Activated CD8-positive, alpha-beta T cell treated with anti-CD3 and anti-CD28 coated beads for 36 hours (primary cell): ENCODE measurements at regions not wholly inside any gene's neighbourhood (a gene's known extent, or its start where the extent isn't known, plus 50 kb on each side); places are given as distances from the start of the nearest gene placed in this dataset.

Experiments used
- ATAC-seq: fragments of 200-7000 bp; cut with Tn5 transposase; one replicate; pipeline ENCODE4 v1.10.0; 2021; ENCODE audit warnings: mild to moderate bottlenecking, moderate library complexity
- CTCF ChIA-PET: fragments of 350-600 bp; sonication (Branson Sonifier 250); formaldehyde crosslinking; loops from one replicate; lab custom pipeline; 2021; ENCODE audit warnings: antibody characterized with exemption; lab: Charles Lee
- POLR2A ChIA-PET: fragments of 350-600 bp; sonication (Branson Sonifier 250); formaldehyde crosslinking; loops from one replicate; lab custom pipeline; 2021; ENCODE audit warnings: antibody characterized with exemption; lab: Charles Lee
- DNase-seq: peaks from one replicate; pipeline ENCODE4 v3.0.0-alpha.2; 2020
- H3K27ac Mint-ChIP-seq: one replicate; pipeline ENCODE4 v1.8.0; 2021; ENCODE audit warnings: mild to moderate bottlenecking, mixed read lengths
- H3K27me3 Mint-ChIP-seq: one replicate; pipeline ENCODE4 v1.8.0; 2021; ENCODE audit warnings: mixed read lengths
- H3K36me3 Mint-ChIP-seq: one replicate; pipeline ENCODE4 v1.8.0; 2021; ENCODE audit warnings: low read depth, mixed read lengths
- H3K4me1 Mint-ChIP-seq: one replicate; pipeline ENCODE4 v1.8.0; 2021; ENCODE audit warnings: low read depth, mixed read lengths
- H3K4me3 Mint-ChIP-seq: one replicate; pipeline ENCODE4 v1.8.0; 2021; ENCODE audit warnings: mild to moderate bottlenecking, moderate library complexity, mixed read lengths
- H3K9me3 Mint-ChIP-seq: one replicate; pipeline ENCODE4 v1.8.0; 2021; ENCODE audit warnings: mixed read lengths
- intact Hi-C: fragments of 100-400 bp; cut with micrococcal nuclease; formaldehyde crosslinking; loops from one replicate; pipeline ENCODE4 v1.10.0; 2022
- TF ChIP-seq, protein P1 (sequence below): fragments of 200-600 bp; IDR thresholded peaks from one replicate; pipeline ENCODE4 v1.8.0; 2022; ENCODE audit warnings: antibody characterized with exemption, mild to moderate bottlenecking

DNA sequence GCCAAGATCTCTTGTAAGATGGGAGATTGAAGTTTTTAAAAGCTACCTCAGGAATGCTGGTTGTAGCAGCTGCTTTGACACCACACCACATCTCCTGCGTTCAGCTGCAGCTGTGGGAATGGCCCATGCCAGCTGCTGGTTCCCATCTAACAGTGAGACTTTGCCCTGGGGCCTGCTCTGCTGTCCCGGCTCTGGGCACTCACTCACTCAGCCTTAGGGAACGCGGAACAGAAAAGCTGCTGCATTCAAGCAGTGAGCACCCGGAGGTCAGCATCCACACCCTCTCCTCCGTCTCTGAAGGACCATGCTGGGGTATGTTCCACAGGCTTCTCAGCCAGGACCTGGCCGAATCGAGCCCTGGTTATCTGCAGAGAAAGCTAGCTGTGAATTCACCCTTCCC, 197.1 kb upstream of the CXCL12 start:
- no peaks in the 10 kb centered on the region for H3K4me1 Mint-ChIP-seq
- CTCF ChIA-PET, result no interaction called here
- DNase-seq (no peak), ATAC-seq (no peak)
- H3K27ac Mint-ChIP-seq, result no peak overlapping the region
- TF ChIP-seq, protein P1, sequence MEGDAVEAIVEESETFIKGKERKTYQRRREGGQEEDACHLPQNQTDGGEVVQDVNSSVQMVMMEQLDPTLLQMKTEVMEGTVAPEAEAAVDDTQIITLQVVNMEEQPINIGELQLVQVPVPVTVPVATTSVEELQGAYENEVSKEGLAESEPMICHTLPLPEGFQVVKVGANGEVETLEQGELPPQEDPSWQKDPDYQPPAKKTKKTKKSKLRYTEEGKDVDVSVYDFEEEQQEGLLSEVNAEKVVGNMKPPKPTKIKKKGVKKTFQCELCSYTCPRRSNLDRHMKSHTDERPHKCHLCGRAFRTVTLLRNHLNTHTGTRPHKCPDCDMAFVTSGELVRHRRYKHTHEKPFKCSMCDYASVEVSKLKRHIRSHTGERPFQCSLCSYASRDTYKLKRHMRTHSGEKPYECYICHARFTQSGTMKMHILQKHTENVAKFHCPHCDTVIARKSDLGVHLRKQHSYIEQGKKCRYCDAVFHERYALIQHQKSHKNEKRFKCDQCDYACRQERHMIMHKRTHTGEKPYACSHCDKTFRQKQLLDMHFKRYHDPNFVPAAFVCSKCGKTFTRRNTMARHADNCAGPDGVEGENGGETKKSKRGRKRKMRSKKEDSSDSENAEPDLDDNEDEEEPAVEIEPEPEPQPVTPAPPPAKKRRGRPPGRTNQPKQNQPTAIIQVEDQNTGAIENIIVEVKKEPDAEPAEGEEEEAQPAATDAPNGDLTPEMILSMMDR, result no peak
- H3K9me3 Mint-ChIP-seq, result no peaks in the 10 kb centered on the region
- no peaks in the 10 kb centered on the region for H3K27me3 Mint-ChIP-seq
- POLR2A ChIA-PET, result no interaction called here
- no peak overlapping the region for H3K4me3 Mint-ChIP-seq
- no peaks in the 10 kb centered on the region for H3K36me3 Mint-ChIP-seq
- intact Hi-C loops, result no loop called here

GRCh38 chr10:44587488-44588318, 202.8 kb upstream of the CXCL12 start:
- CTCF ChIA-PET, result no interaction called here
- H3K4me3 Mint-ChIP-seq, result no peak overlapping the region
- no peaks in the 10 kb centered on the region for H3K9me3 Mint-ChIP-seq
- ATAC-seq, result no peak
- DNase-seq, result no peak
- H3K27me3 Mint-ChIP-seq, result peaks cover under 1% of the 10 kb centered on the region
- H3K4me1 Mint-ChIP-seq, result no peaks in the 10 kb centered on the region
- intact Hi-C loops, result no loop called here
- H3K36me3 Mint-ChIP-seq, result no peaks in the 10 kb centered on the region
- TF ChIP-seq, protein P1, result no peak
- H3K27ac Mint-ChIP-seq, result no peak overlapping the region
- POLR2A ChIA-PET, result no interaction called here

GRCh38 chr10:44589181-44589943, 204.5 kb upstream of the CXCL12 start:
- DNase-seq, result no peak
- intact Hi-C loops, result no loop called here
- no peaks in the 10 kb centered on the region for H3K4me1 Mint-ChIP-seq

GRCh38 chr10:44589944-44590449, 205.1 kb upstream of the CXCL12 start:
- H3K27me3 Mint-ChIP-seq, result peaks cover 5% of the 10 kb centered on the region
- POLR2A ChIA-PET, result no interaction called here

More at GRCh38 chr10:44589181-44589943, 204.5 kb upstream of the CXCL12 start:
- no peak for ATAC-seq
- Mint-ChIP-seq H3K4me3 (no peak overlapping the region), H3K27me3 (peaks cover 5% of the 10 kb centered on the region), H3K36me3 (no peaks in the 10 kb centered on the region), H3K9me3 (no peaks in the 10 kb centered on the region), H3K27ac (no peak overlapping the region)
- ChIA-PET CTCF (interaction anchor here (0.6 kb wide), 1 partner anchor 440 kb away, joined by 4 read pairs; no protein-coding TSS in a partner anchor), POLR2A (no interaction called here)
- TF ChIP-seq, protein P1, result no peak

More at GRCh38 chr10:44589944-44590449, 205.1 kb upstream of the CXCL12 start:
- no peaks in the 10 kb centered on the region for H3K9me3 Mint-ChIP-seq
- no peaks in the 10 kb centered on the region for H3K4me1 Mint-ChIP-seq
- H3K27ac Mint-ChIP-seq, result no peak overlapping the region
- no peaks in the 10 kb centered on the region for H3K36me3 Mint-ChIP-seq
- TF ChIP-seq, protein P1, result no peak
- ATAC-seq, result no peak
- intact Hi-C loops, result no loop called here
- no peak overlapping the region for H3K4me3 Mint-ChIP-seq
- CTCF ChIA-PET, result interaction anchor here (0.6 kb wide), 1 partner anchor 440 kb away, joined by 4 read pairs; no protein-coding TSS in a partner anchor
- no peak for DNase-seq
